ENCODE measurements at regions not wholly inside any gene's neighbourhood (a gene's known extent, or its start where the extent isn't known, plus 50 kb on each side); places are given as distances from the start of the nearest gene placed in this dataset.

DNA sequence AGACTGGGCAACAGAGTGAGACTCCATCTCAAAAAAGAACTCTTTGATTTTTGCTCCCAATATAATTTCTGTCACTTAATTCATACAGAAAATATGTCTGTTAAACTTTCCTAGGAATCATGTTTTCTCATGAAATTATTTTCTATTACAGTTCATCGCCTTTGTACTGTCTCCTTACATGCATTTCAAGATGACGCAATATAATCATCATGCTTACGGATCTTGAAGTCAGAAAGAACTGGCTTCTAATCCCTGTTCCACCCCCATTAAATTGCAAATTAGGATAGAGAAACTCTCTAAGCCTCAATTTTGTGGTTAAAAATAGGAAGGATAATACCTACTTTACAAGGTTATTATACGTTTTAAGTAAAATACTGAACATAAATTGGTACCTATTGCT is 467.6 kb upstream of the SMIM21 start:
- Mint-ChIP-seq H3K27ac (no peak overlapping the region), H3K27me3 (ENCODE audit: insufficient read depth) (no peaks in the 10 kb centered on the region), H3K4me1 (peaks cover 2% of the 10 kb centered on the region), H3K36me3 (ENCODE audit: low read depth) (no peaks in the 10 kb centered on the region), H3K9me3 (no peaks in the 10 kb centered on the region), H3K4me3 (no peak overlapping the region)
- no peak overlapping the region for H3K4me3 ChIP-seq (ENCODE audit: low read length)
- no peak overlapping the region for H3K27ac ChIP-seq (ENCODE audit: low read depth, low read length)
- H3K9ac ChIP-seq (ENCODE audit: extremely low read depth, low read length, poor library complexity, severe bottlenecking): no peak overlapping the region
- TF ChIP-seq CTCF (conservative IDR thresholded peaks at IDR 0.05): no peak
- DNase-seq: no peak
- H3K4me1 ChIP-seq (ENCODE audit: control insufficient read depth, insufficient read depth, low read length): no peaks in the 10 kb centered on the region
- H3K27me3 ChIP-seq (ENCODE audit: control insufficient read depth, insufficient read depth, low read length, poor library complexity, severe bottlenecking): no peaks in the 10 kb centered on the region
- no peaks in the 10 kb centered on the region for H3K36me3 ChIP-seq (ENCODE audit: control insufficient read depth, insufficient read depth, low read length)
- H3K9me3 ChIP-seq (ENCODE audit: control insufficient read depth, low read length): no peaks in the 10 kb centered on the region
- WGBS, 2 experiments (ENCODE audit: insufficient coverage in 1 of 2, insufficient read length in 1 of 2): 91 to 100% methylated on average over 1 to 4 of the region's 4 CpGs

DNA sequence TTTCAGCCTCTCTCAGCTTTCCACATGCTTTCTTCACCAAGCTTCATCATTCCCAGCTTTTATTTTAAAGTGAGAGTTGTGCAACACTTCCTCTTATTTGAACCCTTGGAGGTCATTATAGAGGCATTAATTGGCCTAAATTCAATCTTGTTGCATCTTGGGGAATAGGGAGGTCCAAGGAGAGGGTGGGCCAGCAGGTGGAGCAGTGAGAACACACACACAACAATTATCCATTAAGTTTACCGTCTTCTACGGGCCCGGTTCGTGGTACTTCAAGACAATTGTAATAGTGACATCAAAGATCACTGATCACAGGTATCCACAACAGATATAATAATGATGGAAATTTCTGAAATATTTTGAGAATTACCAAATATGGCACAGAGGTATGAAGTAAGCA is 457.2 kb upstream of the SMIM21 start:
- H3K9ac ChIP-seq (ENCODE audit: extremely low read depth, low read length, poor library complexity, severe bottlenecking): no peak overlapping the region
- H3K27ac Mint-ChIP-seq: no peak overlapping the region

DNA sequence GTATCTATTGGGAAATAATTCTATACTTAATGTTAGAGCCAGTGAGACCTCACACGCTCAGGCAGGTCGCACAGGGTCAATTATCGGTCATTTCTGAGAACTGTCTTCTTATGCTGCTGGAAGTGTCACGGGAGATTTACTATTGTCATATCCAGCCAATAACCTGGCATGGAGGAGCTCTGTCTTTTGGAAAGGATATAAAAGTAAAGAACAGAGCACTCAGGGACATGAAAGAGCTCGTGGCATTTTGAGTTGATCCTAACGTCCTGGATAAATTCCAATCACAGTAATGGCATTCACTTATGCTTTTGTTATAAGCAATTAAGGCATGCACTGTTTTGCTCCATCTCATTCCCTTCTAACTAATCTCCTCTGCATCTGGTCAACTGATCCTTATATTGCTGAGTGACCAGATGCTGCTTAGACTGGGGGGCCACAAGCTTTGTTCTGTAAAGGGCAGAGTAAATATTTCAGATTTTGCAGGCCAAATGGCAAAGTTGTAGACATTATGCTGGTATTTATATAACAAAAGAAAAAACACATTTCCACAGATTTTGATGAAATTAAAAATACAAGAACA is 453.5 kb upstream of the SMIM21 start:
- Histone ChIP-seq H3K27ac (ENCODE audit: low read depth, low read length) (no peak overlapping the region), H3K27me3 (ENCODE audit: control insufficient read depth, insufficient read depth, low read length, poor library complexity, severe bottlenecking) (no peaks in the 10 kb centered on the region), H3K9me3 (ENCODE audit: control insufficient read depth, low read length) (no peaks in the 10 kb centered on the region), H3K4me3 (ENCODE audit: low read length) (no peak overlapping the region), H3K36me3 (ENCODE audit: control insufficient read depth, insufficient read depth, low read length) (no peaks in the 10 kb centered on the region), H3K9ac (ENCODE audit: extremely low read depth, low read length, poor library complexity, severe bottlenecking) (no peak overlapping the region), H3K4me1 (ENCODE audit: control insufficient read depth, insufficient read depth, low read length) (no peaks in the 10 kb centered on the region)
- H3K4me1 Mint-ChIP-seq: no peaks in the 10 kb centered on the region
- DNase-seq: no peak
- H3K9me3 Mint-ChIP-seq: peaks cover 22% of the 10 kb centered on the region
- WGBS, 2 experiments (ENCODE audit: insufficient coverage in 1 of 2, insufficient read length in 1 of 2): 92 to 95% methylated on average over 4 to 6 of the region's 6 CpGs
- H3K27ac Mint-ChIP-seq: no peak overlapping the region
- no peak for TF ChIP-seq CTCF (conservative IDR thresholded peaks at IDR 0.05)
- no peaks in the 10 kb centered on the region for H3K27me3 Mint-ChIP-seq (ENCODE audit: insufficient read depth)
- H3K4me3 Mint-ChIP-seq: no peak overlapping the region
- no peaks in the 10 kb centered on the region for H3K36me3 Mint-ChIP-seq (ENCODE audit: low read depth)

More for the DNA sequence above, 457.2 kb upstream of the SMIM21 start:
- 100% methylated on average over 4 of the region's 4 CpGs; no CpG with 5 or more reads in 1 of the 2 experiments for WGBS, 2 experiments (ENCODE audit: insufficient coverage in 1 of 2, insufficient read length in 1 of 2)
- Mint-ChIP-seq H3K4me1 (no peaks in the 10 kb centered on the region), H3K9me3 (no peaks in the 10 kb centered on the region), H3K36me3 (ENCODE audit: low read depth) (no peaks in the 10 kb centered on the region), H3K4me3 (no peak overlapping the region), H3K27me3 (ENCODE audit: insufficient read depth) (no peaks in the 10 kb centered on the region)
- H3K4me3 ChIP-seq (ENCODE audit: low read length): no peak overlapping the region
- peak; percentile 75 for TF ChIP-seq CTCF (conservative IDR thresholded peaks at IDR 0.05)
- H3K36me3 ChIP-seq (ENCODE audit: control insufficient read depth, insufficient read depth, low read length): no peaks in the 10 kb centered on the region
- no peaks in the 10 kb centered on the region for H3K4me1 ChIP-seq (ENCODE audit: control insufficient read depth, insufficient read depth, low read length)
- DNase-seq: peak; percentile 65
- no peaks in the 10 kb centered on the region for H3K9me3 ChIP-seq (ENCODE audit: control insufficient read depth, low read length)
- H3K27ac ChIP-seq (ENCODE audit: low read depth, low read length): no peak overlapping the region
- H3K27me3 ChIP-seq (ENCODE audit: control insufficient read depth, insufficient read depth, low read length, poor library complexity, severe bottlenecking): no peaks in the 10 kb centered on the region

Measured in endodermal cell (in vitro differentiated cells).